Hepatocyte (in vitro differentiated cells): ENCODE measurements at regions not wholly inside any gene's neighbourhood (a gene's known extent, or its start where the extent isn't known, plus 50 kb on each side); places are given as distances from the start of the nearest gene placed in this dataset.

ENCODE experiments used
- DNase-seq: peaks from one replicate; pipeline ENCODE4 v3.0.0-alpha.2; 2016; ENCODE audit warnings: low spot score
- H2AFZ ChIP-seq: fragments of 200-600 bp; sonication (generic); 2 replicates; pipeline ENCODE4 v1.6.0; 2016; ENCODE audit warnings: antibody characterized with exemption, mild to moderate bottlenecking
- H3K27ac ChIP-seq: fragments of 200-600 bp; sonication (generic); 2 replicates; pipeline ENCODE4 v1.5.1; 2016; ENCODE audit warnings: mild to moderate bottlenecking
- H3K27me3 ChIP-seq: fragments of 200-600 bp; sonication (generic); 2 replicates; pipeline ENCODE4 v1.6.1; 2016
- H3K36me3 ChIP-seq: fragments of 200-600 bp; sonication (generic); replicated peaks from 2 replicates; pipeline ENCODE4 v1.5.1; 2016; ENCODE audit warnings: low read depth; ENCODE audit not compliant: insufficient read depth
- H3K4me1 ChIP-seq: fragments of 200-600 bp; sonication (generic); 2 replicates; pipeline ENCODE4 v1.5.1; 2016; ENCODE audit warnings: mild to moderate bottlenecking, moderate library complexity; ENCODE audit not compliant: insufficient read depth
- H3K4me2 ChIP-seq: fragments of 200-600 bp; sonication (generic); 2 replicates; pipeline ENCODE4 v1.6.0; 2016
- H3K4me3 ChIP-seq: fragments of 200-600 bp; sonication (generic); 2 replicates; pipeline ENCODE4 v1.5.1; 2016; ENCODE audit warnings: mild to moderate bottlenecking
- H3K79me2 ChIP-seq: fragments of 200-600 bp; sonication (generic); 2 replicates; pipeline ENCODE4 v1.6.0; 2017; ENCODE audit warnings: mild to moderate bottlenecking
- H3K9me2 ChIP-seq: fragments of 200-600 bp; sonication (generic); replicated peaks from 2 replicates; pipeline ENCODE4 v1.6.0; 2017; ENCODE audit warnings: mild to moderate bottlenecking; ENCODE audit not compliant: insufficient read depth
- H3K9me3 ChIP-seq: fragments of 200-600 bp; sonication (generic); 2 replicates; pipeline ENCODE4 v1.5.1; 2016; ENCODE audit warnings: low read depth, mild to moderate bottlenecking
- H4K20me1 ChIP-seq: fragments of 200-600 bp; sonication (generic); 2 replicates; pipeline ENCODE4 v1.6.0; 2016; ENCODE audit warnings: mild to moderate bottlenecking; ENCODE audit not compliant: insufficient read depth, poor library complexity, severe bottlenecking
- EZH2 ChIP-seq: fragments of 200-600 bp; sonication (generic); IDR thresholded peaks from 2 replicates; pipeline ENCODE4 v1.6.1; 2016; ENCODE audit warnings: antibody characterized with exemption, mild to moderate bottlenecking, borderline replicate concordance
- EZH2phosphoT487 ChIP-seq: fragments of 200-600 bp; sonication (generic); IDR thresholded peaks from one replicate; pipeline ENCODE4 v1.6.1; 2018; ENCODE audit warnings: antibody characterized with exemption, mild to moderate bottlenecking, low read depth, moderate library complexity; ENCODE audit not compliant: unreplicated experiment, severe bottlenecking
- WGBS: methylation state at CpG from one replicate; pipeline ENCODE4 v1.1.6; 2016; ENCODE audit warnings: low lambda C conversion rate; ENCODE audit errors: missing lambda C conversion rate; 5-methylcytosine and 5-hydroxymethylcytosine counted together
- TF ChIP-seq, protein P1 (sequence below): fragments of 200-600 bp; sonication (generic); IDR thresholded peaks from 2 replicates; pipeline ENCODE4 v1.5.1; 2016; ENCODE audit warnings: antibody characterized with exemption, mild to moderate bottlenecking; ENCODE audit not compliant: poor library complexity

DNA sequence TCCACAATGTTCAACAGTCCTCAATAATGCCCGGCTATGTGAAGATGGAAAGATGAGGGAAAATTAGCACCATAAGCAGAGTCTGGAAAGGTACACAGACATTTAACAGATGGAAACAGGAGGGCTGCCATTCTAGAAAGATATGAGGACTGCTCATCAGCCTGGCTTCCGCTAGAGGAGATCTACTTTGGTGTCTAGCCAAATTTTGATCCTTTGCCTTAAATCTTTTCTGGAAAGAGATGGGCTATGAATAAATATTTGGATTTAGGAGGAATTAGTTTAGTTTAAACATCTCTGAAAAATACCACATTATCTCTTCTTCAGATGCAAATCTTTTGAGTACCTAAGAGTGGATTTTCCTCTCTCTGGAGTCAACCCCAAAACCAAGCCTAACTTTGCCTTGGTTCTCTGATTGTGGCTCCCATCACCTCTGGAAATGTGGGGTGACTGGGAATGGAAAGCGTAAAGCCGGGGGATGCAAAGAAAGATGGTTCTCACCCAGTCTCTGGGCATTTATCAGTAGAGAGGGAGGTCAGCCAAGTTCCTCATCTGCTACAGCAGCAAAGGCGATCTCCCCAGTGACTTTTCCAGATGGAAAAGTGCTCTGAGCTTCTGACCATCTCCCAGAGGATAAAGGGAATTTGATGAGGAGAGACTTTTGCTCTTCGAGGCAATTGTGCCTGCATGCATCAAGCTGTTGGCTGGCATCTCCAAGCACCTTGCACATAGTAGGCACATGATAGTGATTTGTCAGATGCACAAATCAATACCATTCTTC is 410.6 kb downstream of the ZNF521 start:
- Histone ChIP-seq H2AFZ (no peak overlapping the region), H3K9me3 (no peaks in the 10 kb centered on the region), H3K4me2 (no peak overlapping the region), H3K27me3 (peaks cover 8% of the 10 kb centered on the region), H3K79me2 (no peaks in the 10 kb centered on the region), H3K36me3 (no peaks in the 10 kb centered on the region), H3K4me3 (no peak overlapping the region), H3K4me1 (no peaks in the 10 kb centered on the region), H3K27ac (no peak overlapping the region), H4K20me1 (no peaks in the 10 kb centered on the region), H3K9me2 (no peaks in the 10 kb centered on the region)
- TF ChIP-seq EZH2 (no peak), EZH2phosphoT487 (no peak)
- TF ChIP-seq, protein P1, sequence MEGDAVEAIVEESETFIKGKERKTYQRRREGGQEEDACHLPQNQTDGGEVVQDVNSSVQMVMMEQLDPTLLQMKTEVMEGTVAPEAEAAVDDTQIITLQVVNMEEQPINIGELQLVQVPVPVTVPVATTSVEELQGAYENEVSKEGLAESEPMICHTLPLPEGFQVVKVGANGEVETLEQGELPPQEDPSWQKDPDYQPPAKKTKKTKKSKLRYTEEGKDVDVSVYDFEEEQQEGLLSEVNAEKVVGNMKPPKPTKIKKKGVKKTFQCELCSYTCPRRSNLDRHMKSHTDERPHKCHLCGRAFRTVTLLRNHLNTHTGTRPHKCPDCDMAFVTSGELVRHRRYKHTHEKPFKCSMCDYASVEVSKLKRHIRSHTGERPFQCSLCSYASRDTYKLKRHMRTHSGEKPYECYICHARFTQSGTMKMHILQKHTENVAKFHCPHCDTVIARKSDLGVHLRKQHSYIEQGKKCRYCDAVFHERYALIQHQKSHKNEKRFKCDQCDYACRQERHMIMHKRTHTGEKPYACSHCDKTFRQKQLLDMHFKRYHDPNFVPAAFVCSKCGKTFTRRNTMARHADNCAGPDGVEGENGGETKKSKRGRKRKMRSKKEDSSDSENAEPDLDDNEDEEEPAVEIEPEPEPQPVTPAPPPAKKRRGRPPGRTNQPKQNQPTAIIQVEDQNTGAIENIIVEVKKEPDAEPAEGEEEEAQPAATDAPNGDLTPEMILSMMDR: no peak
- 82% methylated on average over 6 of the region's 6 CpGs for WGBS
- DNase-seq: no peak

DNA sequence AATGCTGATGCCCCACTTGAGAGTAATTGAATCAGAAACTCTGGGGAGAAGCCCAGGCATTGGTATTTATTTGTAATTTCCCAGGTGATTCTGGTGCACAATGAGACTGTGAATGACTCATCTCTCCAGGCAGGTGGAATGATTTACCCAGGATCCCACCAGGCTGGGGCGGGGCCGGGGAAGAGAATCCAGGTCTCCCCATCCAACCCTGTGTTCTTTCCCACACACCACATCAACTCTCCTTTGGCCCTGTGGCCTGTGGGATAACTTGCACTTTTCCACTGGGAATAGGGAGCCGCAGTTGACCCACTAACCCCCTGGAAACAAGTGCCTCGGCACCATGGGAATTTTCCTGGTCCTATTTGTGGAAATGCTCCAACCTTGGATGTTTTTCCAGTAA is 409.8 kb downstream of the ZNF521 start:
- no peak overlapping the region for H3K4me3 ChIP-seq

DNA sequence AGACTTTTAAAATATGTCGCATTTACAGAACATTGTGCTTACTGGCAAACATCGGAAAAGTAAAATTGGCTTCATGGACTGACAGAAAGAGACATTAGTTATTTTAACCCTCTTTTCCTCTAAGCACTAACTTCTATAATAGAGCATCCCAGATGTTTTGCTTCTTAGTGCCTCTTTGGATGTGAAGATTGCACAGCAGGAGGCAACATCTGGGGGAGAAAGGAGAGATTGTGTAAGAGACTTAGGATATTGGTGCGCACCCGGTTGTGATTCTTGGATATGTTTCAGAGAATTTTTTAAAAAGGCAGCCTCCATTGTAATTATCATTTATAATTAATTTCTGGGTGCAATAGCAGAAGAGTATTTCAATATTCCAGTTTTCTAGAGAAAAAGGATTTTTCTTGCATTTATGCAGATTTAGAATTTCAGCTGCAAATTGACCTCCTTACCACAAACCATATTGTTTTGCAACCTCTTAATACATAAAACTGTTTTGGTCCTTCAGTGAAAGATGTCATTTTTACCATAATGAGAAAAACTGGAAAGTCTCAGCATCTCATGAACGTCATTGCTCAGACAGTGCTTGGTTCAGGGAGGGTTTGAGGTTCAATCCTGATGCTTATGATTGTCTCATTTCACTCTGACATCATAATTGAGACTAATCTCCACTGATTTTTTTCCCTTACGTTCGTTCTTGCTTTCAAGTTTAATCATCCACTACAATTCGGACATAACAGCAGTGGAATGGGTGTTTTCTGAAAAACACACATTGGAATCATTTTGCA is 404.3 kb downstream of the ZNF521 start:
- no peaks in the 10 kb centered on the region for H4K20me1 ChIP-seq
- H3K4me2 ChIP-seq: no peak overlapping the region
- H3K36me3 ChIP-seq: no peaks in the 10 kb centered on the region
- DNase-seq: no peak
- WGBS: 84% methylated on average over 8 of the region's 8 CpGs
- TF ChIP-seq EZH2: no peak
- no peak for TF ChIP-seq EZH2phosphoT487
- TF ChIP-seq, protein P1: no peak
- H3K27me3 ChIP-seq: no peaks in the 10 kb centered on the region
- no peaks in the 10 kb centered on the region for H3K4me1 ChIP-seq
- no peaks in the 10 kb centered on the region for H3K9me2 ChIP-seq
- no peak overlapping the region for H3K27ac ChIP-seq
- no peaks in the 10 kb centered on the region for H3K9me3 ChIP-seq
- no peaks in the 10 kb centered on the region for H3K79me2 ChIP-seq
- no peak overlapping the region for H2AFZ ChIP-seq
- no peak overlapping the region for H3K4me3 ChIP-seq

More for the DNA sequence above, 409.8 kb downstream of the ZNF521 start:
- TF ChIP-seq, protein P1: no peak
- no peak for TF ChIP-seq EZH2
- TF ChIP-seq EZH2phosphoT487: no peak
- Histone ChIP-seq H4K20me1 (no peaks in the 10 kb centered on the region), H3K9me3 (no peaks in the 10 kb centered on the region), H2AFZ (no peak overlapping the region), H3K79me2 (no peaks in the 10 kb centered on the region), H3K27ac (no peak overlapping the region), H3K4me1 (no peaks in the 10 kb centered on the region), H3K27me3 (peaks cover 6% of the 10 kb centered on the region), H3K36me3 (no peaks in the 10 kb centered on the region), H3K4me2 (no peak overlapping the region), H3K9me2 (no peaks in the 10 kb centered on the region)
- DNase-seq: peak; percentile 12
- 96% methylated on average over 4 of the region's 4 CpGs for WGBS
